Kidney epithelial cell (primary cell): ENCODE measurements at regions not wholly inside any gene's neighbourhood (a gene's known extent, or its start where the extent isn't known, plus 50 kb on each side); places are given as distances from the start of the nearest gene placed in this dataset.

Source experiments
- DNase-seq: peaks from one replicate; pipeline ENCODE4 v3.0.0-alpha.2; 2010; ENCODE audit warnings: low read depth
- H3K27me3 ChIP-seq: 2 replicates; pipeline ENCODE4 v1.6.0; 2011; ENCODE audit warnings: low read length; ENCODE audit not compliant: control insufficient read depth, insufficient read depth
- H3K36me3 ChIP-seq: 2 replicates; pipeline ENCODE4 v1.5.1; 2011; ENCODE audit warnings: low read length; ENCODE audit not compliant: control insufficient read depth, insufficient read depth
- H3K4me3 ChIP-seq: 2 replicates; pipeline ENCODE4 v1.5.1; 2011; ENCODE audit warnings: low read depth, mild to moderate bottlenecking, control low read depth, low read length
- CTCF ChIP-seq: IDR thresholded peaks from 2 replicates; pipeline ENCODE4 v1.5.1; 2011; ENCODE audit warnings: mild to moderate bottlenecking, moderate library complexity, low read length, control low read depth, inconsistent platforms; ENCODE audit not compliant: insufficient read depth, poor library complexity, severe bottlenecking

GRCh38 chr18:53792762-53793161 is 431.7 kb downstream of the MBD2 start:
- TF ChIP-seq CTCF: no peak
- Histone ChIP-seq H3K36me3 (no peaks in the 10 kb centered on the region), H3K27me3 (no peaks in the 10 kb centered on the region), H3K4me3 (no peak overlapping the region)
- no peak for DNase-seq

- Histone ChIP-seq H3K36me3 (no peaks in the 10 kb centered on the region), H3K27me3 (no peaks in the 10 kb centered on the region), H3K4me3 (no peak overlapping the region)
- no peak for DNase-seq
- TF ChIP-seq CTCF: no peak
These were observed 433.7 kb downstream of the MBD2 start for GRCh38 chr18:53790786-53791185.

- H3K4me3 ChIP-seq: no peak overlapping the region
- no peak for DNase-seq
- no peaks in the 10 kb centered on the region for H3K36me3 ChIP-seq
- no peak for TF ChIP-seq CTCF
- H3K27me3 ChIP-seq: no peaks in the 10 kb centered on the region
These were observed 434.9 kb downstream of the MBD2 start for GRCh38 chr18:53789376-53790247.

- Histone ChIP-seq H3K36me3 (no peaks in the 10 kb centered on the region), H3K27me3 (no peaks in the 10 kb centered on the region), H3K4me3 (no peak overlapping the region)
- TF ChIP-seq CTCF: no peak
- DNase-seq: no peak
These were observed 438.7 kb downstream of the MBD2 start for GRCh38 chr18:53785811-53786210.

GRCh38 chr18:53784253-53784652 is 440.2 kb downstream of the MBD2 start:
- no peak for TF ChIP-seq CTCF
- H3K36me3 ChIP-seq: no peaks in the 10 kb centered on the region
- no peak overlapping the region for H3K4me3 ChIP-seq
- H3K27me3 ChIP-seq: no peaks in the 10 kb centered on the region
- no peak for DNase-seq

- DNase-seq: no peak
- no peak for TF ChIP-seq CTCF
- no peaks in the 10 kb centered on the region for H3K27me3 ChIP-seq
- no peak overlapping the region for H3K4me3 ChIP-seq
- no peaks in the 10 kb centered on the region for H3K36me3 ChIP-seq
These were observed 443.8 kb downstream of the MBD2 start for GRCh38 chr18:53780666-53781065.
